CD14-positive monocyte (primary cell): ENCODE measurements at regions not wholly inside any gene's neighbourhood (a gene's known extent, or its start where the extent isn't known, plus 50 kb on each side); places are given as distances from the start of the nearest gene placed in this dataset.

ENCODE experiments used
- DNase-seq, 3 donors: peaks; one replicate each; pipeline ENCODE4 v3.0.0-alpha.2; 2011 to 2022
- H2AFZ ChIP-seq: 2 replicates; pipeline ENCODE4 v1.6.0; 2012; ENCODE audit warnings: mild to moderate bottlenecking, low read depth, low read length, inconsistent platforms; ENCODE audit not compliant: insufficient read depth, poor library complexity, severe bottlenecking
- H3K27ac ChIP-seq, 2 donors: 1 replicate in 1 of 2; 2 replicates in 1 of 2; pipeline ENCODE4 v1.5.1; 2012 to 2013; ENCODE audit warnings: low read length in 2 of 2, control low read depth in 1 of 2, inconsistent platforms in 1 of 2, low read depth in 1 of 2, mild to moderate bottlenecking in 1 of 2
- H3K27me3 ChIP-seq, 2 donors: one replicate each; pipeline versions ENCODE4 v1.6.0 to v1.6.1; 2011 to 2013; ENCODE audit warnings: low read length in 2 of 2; ENCODE audit not compliant: control insufficient read depth in 2 of 2, insufficient read depth in 2 of 2
- H3K36me3 ChIP-seq, 2 donors: replicated peaks in 1 of 2; 1 replicate in 1 of 2; 2 replicates in 1 of 2; pipeline versions ENCODE4 v1.5.1 to v1.6.1; 2012 to 2013; ENCODE audit warnings: low read length in 2 of 2, control low read depth in 1 of 2, inconsistent platforms in 1 of 2, mild to moderate bottlenecking in 1 of 2; ENCODE audit not compliant: insufficient read depth in 2 of 2, control insufficient read depth in 1 of 2
- H3K4me1 ChIP-seq, 2 donors: 1 replicate in 1 of 2; 2 replicates in 1 of 2; pipeline versions ENCODE4 v1.5.1 to v1.6.1; 2012 to 2013; ENCODE audit warnings: low read length in 2 of 2, control low read depth in 1 of 2, inconsistent platforms in 1 of 2, mild to moderate bottlenecking in 1 of 2, moderate library complexity in 1 of 2; ENCODE audit not compliant: insufficient read depth in 2 of 2, control insufficient read depth in 1 of 2
- H3K4me2 ChIP-seq: replicated peaks from 2 replicates; pipeline ENCODE3; 2012; ENCODE audit warnings: low read length, moderate library complexity, mild to moderate bottlenecking; ENCODE audit not compliant: poor library complexity, severe bottlenecking; ENCODE audit errors: extremely low read depth
- H3K4me3 ChIP-seq, 3 experiments: fragments of 200-600 bp in 1 of 3; sonication (generic) in 1 of 3; replicated peaks in 1 of 3; 1 replicate in 2 of 3; 2 replicates in 1 of 3; pipeline ENCODE4 v1.5.1; 2011 to 2013; ENCODE audit warnings: low read length in 3 of 3, mild to moderate bottlenecking in 3 of 3, control low read depth in 2 of 3, low read depth in 2 of 3, inconsistent platforms in 1 of 3, moderate library complexity in 1 of 3
- H3K79me2 ChIP-seq: 2 replicates; pipeline ENCODE4 v1.6.0; 2012; ENCODE audit warnings: mild to moderate bottlenecking, control low read depth, inconsistent platforms, low read length, moderate library complexity; ENCODE audit not compliant: insufficient read depth
- H3K9ac ChIP-seq: 2 replicates; pipeline ENCODE4 v1.6.0; 2017; ENCODE audit warnings: low read length, mild to moderate bottlenecking; ENCODE audit not compliant: insufficient read depth, poor library complexity, severe bottlenecking
- H3K9me3 ChIP-seq, 2 donors: replicated peaks in 1 of 2; 1 replicate in 1 of 2; 2 replicates in 1 of 2; pipeline versions ENCODE4 v1.5.1 to v1.6.1; 2012 to 2013; ENCODE audit warnings: low read length in 2 of 2, control low read depth in 1 of 2; ENCODE audit not compliant: control insufficient read depth in 1 of 2, insufficient read depth in 1 of 2
- H4K20me1 ChIP-seq: 2 replicates; pipeline ENCODE4 v1.6.0; 2012; ENCODE audit warnings: mild to moderate bottlenecking, low read length, control low read depth, moderate library complexity; ENCODE audit not compliant: insufficient read depth
- H3K27ac Mint-ChIP-seq, 7 donors: one replicate each; pipeline ENCODE4 v1.8.0; 2020; ENCODE audit warnings: mild to moderate bottlenecking in 7 of 7, mixed read lengths in 7 of 7, moderate library complexity in 6 of 7, inconsistent platforms in 2 of 7
- H3K27me3 Mint-ChIP-seq, 3 donors: one replicate each; pipeline ENCODE4 v1.8.0; 2021 to 2022; ENCODE audit warnings: low read depth in 3 of 3, mild to moderate bottlenecking in 3 of 3, mixed read lengths in 3 of 3, moderate library complexity in 3 of 3, inconsistent platforms in 1 of 3
- H3K36me3 Mint-ChIP-seq, 2 donors: one replicate each; pipeline ENCODE4 v1.8.0; 2020; ENCODE audit warnings: mixed read lengths in 2 of 2, inconsistent platforms in 1 of 2, mild to moderate bottlenecking in 1 of 2
- H3K4me1 Mint-ChIP-seq: one replicate; pipeline ENCODE4 v1.8.0; 2020; ENCODE audit warnings: mild to moderate bottlenecking, mixed read lengths
- H3K4me3 Mint-ChIP-seq, 2 donors: one replicate each; pipeline ENCODE4 v1.8.0; 2020; ENCODE audit warnings: mild to moderate bottlenecking in 2 of 2, mixed read lengths in 2 of 2, moderate library complexity in 1 of 2
- H3K9me3 Mint-ChIP-seq, 7 donors: one replicate each; pipeline ENCODE4 v1.8.0; 2020 to 2022; ENCODE audit warnings: mixed read lengths in 7 of 7, mild to moderate bottlenecking in 6 of 7, moderate library complexity in 6 of 7, inconsistent platforms in 2 of 7
- CTCF ChIP-seq: fragments of 200-600 bp; IDR thresholded peaks from one replicate; pipeline ENCODE4 v1.8.0; 2022; ENCODE audit warnings: antibody characterized with exemption, mild to moderate bottlenecking
- WGBS: methylation state at CpG from one replicate; pipeline ENCODE4 v1.1.5; 2013; ENCODE audit warnings: missing lambda C conversion rate; ENCODE audit not compliant: insufficient coverage; 5-methylcytosine and 5-hydroxymethylcytosine counted together
- intact Hi-C, 2 donors: fragments of 100-400 bp; cut with micrococcal nuclease; formaldehyde crosslinking; loops; one replicate each; pipeline versions ENCODE4 v1.15.0 to v1.15.1; 2023

- H3K4me1 ChIP-seq, result no peaks in the 10 kb centered on the region
- H3K27me3 ChIP-seq, result no peaks in the 10 kb centered on the region
- H3K4me1 Mint-ChIP-seq, result no peaks in the 10 kb centered on the region
- H3K4me3 Mint-ChIP-seq, result no peak overlapping the region
- peaks cover 1 to 2% (median 1%) of the 10 kb centered on the region in 3 donors for H3K27me3 Mint-ChIP-seq
- 90% methylated on average over 6 of the region's 7 CpGs for WGBS
- no peak for TF ChIP-seq CTCF
- H3K4me2 ChIP-seq, result no peak overlapping the region
- H3K36me3 Mint-ChIP-seq, result no peaks in the 10 kb centered on the region
- H3K4me3 ChIP-seq, result no peak overlapping the region
- no peak overlapping the region for H2AFZ ChIP-seq
- no peak for DNase-seq
- no peak overlapping the region for H3K9ac ChIP-seq
- intact Hi-C loops, result no loop called here
- no peak overlapping the region for H3K27ac Mint-ChIP-seq
- H3K79me2 ChIP-seq, result no peaks in the 10 kb centered on the region
- H3K9me3 Mint-ChIP-seq, result peaks cover 1 to 20% (median 12%) of the 10 kb centered on the region in 7 donors
- peaks cover 14 to 18% of the 10 kb centered on the region in 2 donors for H3K9me3 ChIP-seq
- H4K20me1 ChIP-seq, result no peaks in the 10 kb centered on the region
- no peak overlapping the region for H3K27ac ChIP-seq
- no peaks in the 10 kb centered on the region for H3K36me3 ChIP-seq
Observed at GRCh38 chr1:170369000-170369399, 163.0 kb upstream of the GORAB start.

GRCh38 chr1:170369417-170369816, 162.5 kb upstream of the GORAB start:
- H3K4me3 ChIP-seq, result no peak overlapping the region
- no peak overlapping the region for H3K27ac Mint-ChIP-seq
- peaks cover 0 to 2% (median 1%) of the 10 kb centered on the region in 3 donors for H3K27me3 Mint-ChIP-seq
- DNase-seq, result no peak
- H4K20me1 ChIP-seq, result no peaks in the 10 kb centered on the region
- WGBS, result 100% methylated on average over 4 of the region's 4 CpGs
- no peak overlapping the region for H2AFZ ChIP-seq
- no peaks in the 10 kb centered on the region for H3K36me3 ChIP-seq
- no peak overlapping the region for H3K9ac ChIP-seq
- no peaks in the 10 kb centered on the region for H3K4me1 ChIP-seq
- H3K9me3 Mint-ChIP-seq, result peaks cover 1 to 20% (median 12%) of the 10 kb centered on the region in 7 donors
- H3K27ac ChIP-seq, result no peak overlapping the region
- H3K4me3 Mint-ChIP-seq, result no peak overlapping the region
- TF ChIP-seq CTCF, result no peak
- H3K9me3 ChIP-seq, result peaks cover 14 to 18% of the 10 kb centered on the region in 2 donors
- no peaks in the 10 kb centered on the region for H3K79me2 ChIP-seq
- no peaks in the 10 kb centered on the region for H3K4me1 Mint-ChIP-seq
- H3K36me3 Mint-ChIP-seq, result no peaks in the 10 kb centered on the region
- no peaks in the 10 kb centered on the region for H3K27me3 ChIP-seq
- intact Hi-C loops, result no loop called here
- H3K4me2 ChIP-seq, result no peak overlapping the region
